RWPE1 (cell line): ENCODE measurements at regions not wholly inside any gene's neighbourhood (a gene's known extent, or its start where the extent isn't known, plus 50 kb on each side); places are given as distances from the start of the nearest gene placed in this dataset.

Source experiments
- CTCF ChIA-PET: fragments of 350-600 bp; sonication (Branson Sonifier 250); formaldehyde crosslinking; extraction: SDS; loops from one replicate; lab custom pipeline; 2021; lab: Yijun Ruan, JAX
- POLR2A ChIA-PET: fragments of 400-600 bp; formaldehyde crosslinking; extraction: SDS; loops from one replicate; lab custom pipeline; 2020; ENCODE audit warnings: antibody characterized with exemption; ENCODE audit not compliant: low non-redundant PET; lab: Yijun Ruan, JAX
- DNase-seq: peaks from one replicate; pipeline ENCODE4 v3.0.0; 2012; ENCODE audit warnings: low spot score
- H3K27ac ChIP-seq: fragments of 450-650 bp; 2 replicates; pipeline ENCODE4 v1.5.1; 2017
- CTCF ChIP-seq: fragments of 450-650 bp; conservative IDR thresholded peaks from 2 replicates; pipeline ENCODE4 v1.5.1; 2017; ENCODE audit warnings: low read depth, mild to moderate bottlenecking

GRCh38 chrX:125378205-125378604, 58.5 kb downstream of the TEX13C start:
- no peak overlapping the region for H3K27ac ChIP-seq
- TF ChIP-seq CTCF: no peak
- CTCF ChIA-PET: interaction anchor here (0.6 kb wide), 1 partner anchor 172 kb away, joined by 4 read pairs; no protein-coding TSS in a partner anchor
- peak; percentile 1 for DNase-seq
- POLR2A ChIA-PET: no interaction called here

GRCh38 chrX:125378770-125379169, 59.1 kb downstream of the TEX13C start:
- no peak for TF ChIP-seq CTCF
- POLR2A ChIA-PET: no interaction called here
- CTCF ChIA-PET: no interaction called here
- H3K27ac ChIP-seq: no peak overlapping the region
- no peak for DNase-seq

DNA sequence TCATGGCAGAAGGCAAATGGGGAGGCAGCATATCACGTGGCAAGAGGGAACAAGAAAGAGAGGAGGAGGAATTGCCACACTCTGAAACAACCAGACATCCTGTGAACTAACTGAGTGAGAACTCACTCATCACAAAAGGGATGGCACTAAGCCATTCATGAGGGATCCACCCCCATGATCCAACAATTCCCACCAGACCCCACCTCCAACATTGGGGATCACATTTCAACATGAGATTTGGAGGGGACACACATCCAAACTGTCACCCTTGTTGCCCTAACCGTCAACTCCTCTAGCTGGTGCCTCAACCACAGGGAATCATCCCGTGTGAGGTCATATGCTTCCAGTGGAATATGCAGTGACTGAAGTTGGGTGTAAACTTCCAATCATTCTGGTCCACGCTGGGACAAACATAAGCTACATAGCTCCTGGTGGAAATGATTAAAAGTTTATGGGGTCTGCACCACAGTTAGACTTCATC, 62.5 kb downstream of the TEX13C start:
- ChIA-PET POLR2A (no interaction called here), CTCF (no interaction called here)
- no peak for DNase-seq
- TF ChIP-seq CTCF: no peak
- H3K27ac ChIP-seq: no peak overlapping the region

DNA sequence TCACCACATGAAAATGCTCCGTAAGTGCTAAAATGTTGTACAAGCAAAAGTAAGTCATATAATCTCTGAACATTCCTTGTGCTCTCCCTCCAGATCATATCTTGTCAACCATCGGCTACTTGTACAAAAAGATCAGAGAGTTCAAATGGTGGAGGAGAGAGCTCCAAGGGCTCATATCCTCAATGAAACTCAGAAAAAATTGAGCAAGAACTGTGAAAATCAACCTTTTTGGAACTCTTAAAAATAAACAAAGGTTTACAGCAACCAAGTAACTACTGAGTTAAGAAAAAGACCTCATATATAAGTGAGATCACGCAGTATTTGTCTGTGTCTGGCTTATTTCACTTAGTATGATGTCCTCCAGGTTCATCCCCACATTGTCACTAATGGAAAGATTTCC, 63.2 kb downstream of the TEX13C start:
- H3K27ac ChIP-seq: no peak overlapping the region
- ChIA-PET CTCF (no interaction called here), POLR2A (no interaction called here)

GRCh38 chrX:125384867-125385266, 65.2 kb downstream of the TEX13C start:
- CTCF ChIA-PET: no interaction called here
- no peak for TF ChIP-seq CTCF
- POLR2A ChIA-PET: no interaction called here
- no peak overlapping the region for H3K27ac ChIP-seq
- DNase-seq: no peak

More for the DNA sequence above, 63.2 kb downstream of the TEX13C start:
- no peak for TF ChIP-seq CTCF
- DNase-seq: no peak

- POLR2A ChIA-PET: no interaction called here
- CTCF ChIA-PET: no interaction called here
- no peak overlapping the region for H3K27ac ChIP-seq
- no peak for DNase-seq
- TF ChIP-seq CTCF: no peak
Observed at GRCh38 chrX:125387945-125388344, 68.3 kb downstream of the TEX13C start.
